ENCODE measurements at regions not wholly inside any gene's neighbourhood (a gene's known extent, or its start where the extent isn't known, plus 50 kb on each side); places are given as distances from the start of the nearest gene placed in this dataset.

- TF ChIP-seq POLR2AphosphoS5 (IDR thresholded peaks at IDR 0.05; ENCODE audit: borderline replicate concordance, low read depth, low read length) (no peak), EZH2 (IDR thresholded peaks at IDR 0.05) (no peak)
Measured at GRCh38 chr12:19837543-19837942, 398.3 kb downstream of the AEBP2 start.
